22Rv1 (cell line): ENCODE measurements at regions not wholly inside any gene's neighbourhood (a gene's known extent, or its start where the extent isn't known, plus 50 kb on each side); places are given as distances from the start of the nearest gene placed in this dataset.

Source experiments
- ZFX ChIP-seq: fragments of 450-650 bp; IDR thresholded peaks from 2 replicates; pipeline ENCODE4 v1.6.1; 2017; ENCODE audit warnings: antibody characterized with exemption, borderline replicate concordance
- TF ChIP-seq, protein P1 (sequence below): fragments of 450-650 bp; IDR thresholded peaks from 2 replicates; pipeline ENCODE4 v1.5.1; 2017; ENCODE audit warnings: mild to moderate bottlenecking

DNA sequence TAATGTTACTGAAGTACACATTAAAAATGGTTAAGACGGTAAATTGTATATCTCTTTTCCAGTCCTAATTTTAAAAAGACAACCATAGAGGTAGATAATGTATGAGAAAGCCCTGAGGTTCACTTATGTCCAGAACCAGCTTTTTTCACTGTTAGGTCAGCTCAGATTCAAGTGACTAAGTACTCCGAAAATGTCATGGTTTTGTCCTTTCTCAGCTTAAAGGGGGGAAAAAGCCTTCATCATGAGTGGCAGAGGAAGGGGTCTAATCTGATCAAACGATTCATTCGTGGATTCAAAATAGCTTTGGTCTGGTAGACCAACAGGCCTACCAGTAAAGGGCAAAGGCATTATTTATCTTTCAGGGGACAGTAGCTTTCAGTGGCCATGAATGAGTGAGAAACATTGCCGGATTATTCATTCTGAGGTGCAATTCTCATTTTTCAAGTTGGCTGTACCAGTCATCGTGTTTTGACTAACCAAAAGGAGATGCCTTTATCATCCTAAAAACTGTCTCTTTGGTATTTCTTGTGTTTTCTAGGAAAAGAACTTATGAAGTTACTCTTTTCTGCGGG lies 208.4 kb downstream of the HHIPL2 start:
- TF ChIP-seq, protein P1, sequence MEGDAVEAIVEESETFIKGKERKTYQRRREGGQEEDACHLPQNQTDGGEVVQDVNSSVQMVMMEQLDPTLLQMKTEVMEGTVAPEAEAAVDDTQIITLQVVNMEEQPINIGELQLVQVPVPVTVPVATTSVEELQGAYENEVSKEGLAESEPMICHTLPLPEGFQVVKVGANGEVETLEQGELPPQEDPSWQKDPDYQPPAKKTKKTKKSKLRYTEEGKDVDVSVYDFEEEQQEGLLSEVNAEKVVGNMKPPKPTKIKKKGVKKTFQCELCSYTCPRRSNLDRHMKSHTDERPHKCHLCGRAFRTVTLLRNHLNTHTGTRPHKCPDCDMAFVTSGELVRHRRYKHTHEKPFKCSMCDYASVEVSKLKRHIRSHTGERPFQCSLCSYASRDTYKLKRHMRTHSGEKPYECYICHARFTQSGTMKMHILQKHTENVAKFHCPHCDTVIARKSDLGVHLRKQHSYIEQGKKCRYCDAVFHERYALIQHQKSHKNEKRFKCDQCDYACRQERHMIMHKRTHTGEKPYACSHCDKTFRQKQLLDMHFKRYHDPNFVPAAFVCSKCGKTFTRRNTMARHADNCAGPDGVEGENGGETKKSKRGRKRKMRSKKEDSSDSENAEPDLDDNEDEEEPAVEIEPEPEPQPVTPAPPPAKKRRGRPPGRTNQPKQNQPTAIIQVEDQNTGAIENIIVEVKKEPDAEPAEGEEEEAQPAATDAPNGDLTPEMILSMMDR = no peak
- no peak for TF ChIP-seq ZFX
